ENCODE measurements at regions not wholly inside any gene's neighbourhood (a gene's known extent, or its start where the extent isn't known, plus 50 kb on each side); places are given as distances from the start of the nearest gene placed in this dataset.
"Not testable (repeated sequence)": the region's sequence is repeated elsewhere in the genome, so short reads cannot be mapped to it uniquely, and the experiment has no call there.

GRCh38 chr2:87483093-87483680, 264.7 kb upstream of the PLGLB2 start:
- H2AFZ ChIP-seq (ENCODE audit: low read depth, low read length, poor library complexity, severe bottlenecking); DNase-seq (ENCODE audit: low read depth, low spot score); H4K20me1 ChIP-seq (ENCODE audit: insufficient read depth); H3K27ac ChIP-seq (ENCODE audit: low read depth, low read length); H3K27me3 ChIP-seq (ENCODE audit: insufficient read depth, low read length); BruUV-seq (replicated peaks); CTCF ChIA-PET; intact Hi-C loops (cut with micrococcal nuclease); H3K9me2 ChIP-seq (ENCODE audit: insufficient read depth); POLR2A ChIA-PET; RAD21 ChIA-PET (ENCODE audit: low non-redundant PET in 1 of 2, low total read pairs in 2 of 2, uncharacterized antibody in 2 of 2, unreplicated experiment in 2 of 2); H3K36me3 ChIP-seq (ENCODE audit: control insufficient read depth in 1 of 2, insufficient read depth in 2 of 2, low read length in 2 of 2); H3K9ac ChIP-seq (ENCODE audit: low read length); H3K9me3 ChIP-seq (ENCODE audit: control insufficient read depth in 1 of 2, insufficient read depth in 1 of 2, low read depth in 1 of 2, low read length in 2 of 2); H3K4me3 ChIP-seq (replicated peaks in 1 of 2; ENCODE audit: low read depth in 1 of 2, low read length in 2 of 2): not testable (repeated sequence)
- H3K4me1 ChIP-seq (ENCODE audit: control insufficient read depth in 1 of 2, insufficient read depth in 2 of 2, low read length in 2 of 2), result peaks cover 6 to 15% of the 10 kb centered on the region in 2 experiments
- peaks cover 39% of the 10 kb centered on the region for H3K79me2 ChIP-seq (ENCODE audit: insufficient read depth, low read length)
- H3K4me2 ChIP-seq (ENCODE audit: low read length), result peak overlapping the region; percentile 28; the same call in 1 of the 2 replicates
- peak; percentile 67 for TF ChIP-seq MAX (IDR thresholded peaks at IDR 0.05)
- peak; percentile 83 for ATAC-seq

DNA sequence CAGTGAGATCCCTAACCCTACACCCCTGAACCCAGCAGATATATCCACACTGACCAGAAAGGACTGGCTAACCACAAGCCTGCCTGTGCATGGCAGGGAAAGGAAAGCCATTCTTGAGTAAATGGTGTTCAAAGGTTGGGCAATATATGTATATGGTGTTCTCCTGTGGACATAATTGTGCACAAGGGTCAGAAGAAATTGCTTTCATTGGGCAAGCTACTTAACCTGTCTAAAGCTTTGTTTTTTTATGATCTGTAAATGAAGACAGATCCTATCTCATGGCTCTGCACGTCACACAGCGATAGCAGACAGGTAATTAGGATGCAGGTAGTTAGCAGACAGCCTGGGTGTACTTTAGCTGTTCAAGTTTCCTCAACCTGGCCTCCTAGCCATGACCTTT, 263.5 kb upstream of the PLGLB2 start:
- DNase-seq (ENCODE audit: low read depth, low spot score); H2AFZ ChIP-seq (ENCODE audit: low read depth, low read length, poor library complexity, severe bottlenecking); POLR2A ChIA-PET; H3K9ac ChIP-seq (ENCODE audit: low read length); CTCF ChIA-PET; H3K4me2 ChIP-seq (ENCODE audit: low read length); H3K9me2 ChIP-seq (ENCODE audit: insufficient read depth); H3K27ac ChIP-seq (ENCODE audit: low read depth, low read length); H3K36me3 ChIP-seq (ENCODE audit: control insufficient read depth in 1 of 2, insufficient read depth in 2 of 2, low read length in 2 of 2); BruUV-seq (replicated peaks); RAD21 ChIA-PET (ENCODE audit: low non-redundant PET in 1 of 2, low total read pairs in 2 of 2, uncharacterized antibody in 2 of 2, unreplicated experiment in 2 of 2); intact Hi-C loops (cut with micrococcal nuclease); H4K20me1 ChIP-seq (ENCODE audit: insufficient read depth); H3K27me3 ChIP-seq (ENCODE audit: insufficient read depth, low read length); H3K9me3 ChIP-seq (ENCODE audit: control insufficient read depth in 1 of 2, insufficient read depth in 1 of 2, low read depth in 1 of 2, low read length in 2 of 2); ATAC-seq; H3K4me3 ChIP-seq (replicated peaks in 1 of 2; ENCODE audit: low read depth in 1 of 2, low read length in 2 of 2): not testable (repeated sequence)
- H3K79me2 ChIP-seq (ENCODE audit: insufficient read depth, low read length), result peaks cover 46% of the 10 kb centered on the region
- H3K4me1 ChIP-seq (ENCODE audit: control insufficient read depth in 1 of 2, insufficient read depth in 2 of 2, low read length in 2 of 2), result peaks cover 6 to 15% of the 10 kb centered on the region in 2 experiments

- H4K20me1 ChIP-seq (ENCODE audit: insufficient read depth); BruUV-seq (replicated peaks); H3K4me3 ChIP-seq (replicated peaks in 1 of 2; ENCODE audit: low read depth in 1 of 2, low read length in 2 of 2); H2AFZ ChIP-seq (ENCODE audit: low read depth, low read length, poor library complexity, severe bottlenecking); DNase-seq (ENCODE audit: low read depth, low spot score); H3K27ac ChIP-seq (ENCODE audit: low read depth, low read length); CTCF ChIA-PET; H3K9me2 ChIP-seq (ENCODE audit: insufficient read depth); POLR2A ChIA-PET; H3K27me3 ChIP-seq (ENCODE audit: insufficient read depth, low read length); H3K9ac ChIP-seq (ENCODE audit: low read length); intact Hi-C loops (cut with micrococcal nuclease); H3K9me3 ChIP-seq (ENCODE audit: control insufficient read depth in 1 of 2, insufficient read depth in 1 of 2, low read depth in 1 of 2, low read length in 2 of 2); H3K36me3 ChIP-seq (ENCODE audit: control insufficient read depth in 1 of 2, insufficient read depth in 2 of 2, low read length in 2 of 2); RAD21 ChIA-PET (ENCODE audit: low non-redundant PET in 1 of 2, low total read pairs in 2 of 2, uncharacterized antibody in 2 of 2, unreplicated experiment in 2 of 2): not testable (repeated sequence)
- ATAC-seq, result peak; percentile 7; the same call in 1 of the 2 replicates
- Histone ChIP-seq H3K79me2 (ENCODE audit: insufficient read depth, low read length) (peaks cover 40% of the 10 kb centered on the region), H3K4me1 (ENCODE audit: control insufficient read depth in 1 of 2, insufficient read depth in 2 of 2, low read length in 2 of 2) (peaks cover 6 to 15% of the 10 kb centered on the region in 2 experiments), H3K4me2 (ENCODE audit: low read length) (peak overlapping the region; percentile 47)
These were observed 262.4 kb upstream of the PLGLB2 start for GRCh38 chr2:87485455-87485854.

DNA sequence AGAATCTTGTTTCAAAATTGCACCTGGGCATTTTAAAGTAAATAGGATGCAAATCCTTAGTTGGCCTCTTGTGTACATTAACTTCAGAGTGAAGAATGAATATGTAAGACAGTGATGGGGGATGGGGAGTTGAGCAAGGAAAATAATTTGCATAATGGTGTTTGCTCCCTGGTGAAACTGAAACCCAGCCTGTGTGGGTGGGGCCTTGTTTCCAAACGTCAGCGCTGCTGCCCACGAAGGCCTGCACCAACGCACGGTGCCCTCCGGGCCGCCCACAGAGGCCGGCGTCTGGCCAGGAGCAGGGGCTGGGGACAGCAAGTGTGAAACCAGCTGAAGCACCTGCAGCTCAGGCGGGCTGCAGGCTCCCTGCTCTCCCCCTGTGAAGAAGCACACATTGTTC, 262.0 kb upstream of the PLGLB2 start:
- H3K9me3 ChIP-seq (ENCODE audit: control insufficient read depth in 1 of 2, insufficient read depth in 1 of 2, low read depth in 1 of 2, low read length in 2 of 2); H3K27ac ChIP-seq (ENCODE audit: low read depth, low read length); DNase-seq (ENCODE audit: low read depth, low spot score); CTCF ChIA-PET; BruUV-seq (replicated peaks); H3K9me2 ChIP-seq (ENCODE audit: insufficient read depth); H3K36me3 ChIP-seq (ENCODE audit: control insufficient read depth in 1 of 2, insufficient read depth in 2 of 2, low read length in 2 of 2); H3K9ac ChIP-seq (ENCODE audit: low read length); POLR2A ChIA-PET; H3K27me3 ChIP-seq (ENCODE audit: insufficient read depth, low read length); H2AFZ ChIP-seq (ENCODE audit: low read depth, low read length, poor library complexity, severe bottlenecking); H3K4me3 ChIP-seq (replicated peaks in 1 of 2; ENCODE audit: low read depth in 1 of 2, low read length in 2 of 2); H4K20me1 ChIP-seq (ENCODE audit: insufficient read depth); intact Hi-C loops (cut with micrococcal nuclease); RAD21 ChIA-PET (ENCODE audit: low non-redundant PET in 1 of 2, low total read pairs in 2 of 2, uncharacterized antibody in 2 of 2, unreplicated experiment in 2 of 2): not testable (repeated sequence)
- Histone ChIP-seq H3K4me1 (ENCODE audit: control insufficient read depth in 1 of 2, insufficient read depth in 2 of 2, low read length in 2 of 2) (peaks cover 6 to 15% of the 10 kb centered on the region in 2 experiments), H3K4me2 (ENCODE audit: low read length) (peak overlapping the region; percentile 47), H3K79me2 (ENCODE audit: insufficient read depth, low read length) (peaks cover 40% of the 10 kb centered on the region)
- ATAC-seq, result peak; percentile 84
